GM19467 (cell line): ENCODE measurements at regions not wholly inside any gene's neighbourhood (a gene's known extent, or its start where the extent isn't known, plus 50 kb on each side); places are given as distances from the start of the nearest gene placed in this dataset.
"Not testable (repeated sequence)": the region's sequence is repeated elsewhere in the genome, so short reads cannot be mapped to it uniquely, and the experiment has no call there.

Source experiments
- ATAC-seq: cut with Tn5 transposase; IDR thresholded peaks from one replicate; pipeline ENCODE4 v1.9.1; 2021; ENCODE audit warnings: mild to moderate bottlenecking, moderate library complexity; ENCODE audit not compliant: unreplicated experiment

DNA sequence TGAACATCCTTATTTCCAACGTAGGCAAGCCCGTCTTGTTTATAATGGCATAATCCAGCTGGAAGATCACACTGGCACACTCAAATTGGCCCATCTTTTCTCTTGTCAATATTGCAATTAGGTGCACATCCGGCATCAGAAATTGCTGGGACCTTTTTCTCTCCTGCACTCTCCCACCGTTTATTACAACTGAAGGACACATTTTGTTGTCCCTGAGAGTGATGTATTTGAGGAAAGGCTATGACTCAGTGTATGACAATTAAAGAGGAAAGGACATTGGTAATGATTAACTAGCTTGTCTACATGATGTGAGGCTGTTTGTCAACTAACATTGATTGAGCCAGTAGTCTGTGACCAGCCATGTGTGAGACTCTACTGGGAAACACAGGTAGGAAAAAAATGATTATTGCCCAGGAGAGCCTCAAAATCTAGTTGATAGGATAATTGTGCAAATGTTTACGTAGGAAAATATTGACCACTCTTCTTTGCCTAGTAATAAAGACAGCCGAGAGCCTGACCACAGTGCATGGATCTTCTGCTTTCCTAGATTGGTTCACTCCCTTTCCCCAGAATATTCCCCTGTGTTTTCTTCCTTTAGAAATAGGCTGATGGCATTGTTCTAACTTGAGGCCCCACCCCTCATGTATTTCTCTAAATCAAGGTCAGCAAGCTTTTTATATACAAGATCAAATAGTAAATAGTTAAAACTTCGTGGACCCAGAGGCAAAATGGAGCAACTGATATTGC is 230.0 kb upstream of the BTBD3 start:
- ATAC-seq: no peak

DNA sequence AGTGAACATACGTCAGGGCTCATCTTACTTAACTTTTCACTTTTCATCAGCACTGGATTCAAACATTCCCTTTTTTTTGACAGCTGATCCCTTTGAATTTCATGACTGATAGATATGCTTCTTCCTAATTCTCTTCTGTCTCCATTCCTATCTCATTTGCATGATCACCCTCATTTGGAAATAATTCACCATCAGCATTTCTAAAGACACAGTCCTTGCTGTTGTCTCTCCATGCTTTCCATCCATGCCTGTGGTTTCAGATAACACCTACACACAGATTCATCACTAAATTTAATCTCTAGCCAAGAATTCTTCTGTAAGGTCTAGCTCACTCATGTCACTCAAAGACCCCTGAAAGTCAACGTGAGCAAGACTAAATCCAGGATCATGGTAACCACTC is 228.4 kb upstream of the BTBD3 start:
- no peak for ATAC-seq

DNA sequence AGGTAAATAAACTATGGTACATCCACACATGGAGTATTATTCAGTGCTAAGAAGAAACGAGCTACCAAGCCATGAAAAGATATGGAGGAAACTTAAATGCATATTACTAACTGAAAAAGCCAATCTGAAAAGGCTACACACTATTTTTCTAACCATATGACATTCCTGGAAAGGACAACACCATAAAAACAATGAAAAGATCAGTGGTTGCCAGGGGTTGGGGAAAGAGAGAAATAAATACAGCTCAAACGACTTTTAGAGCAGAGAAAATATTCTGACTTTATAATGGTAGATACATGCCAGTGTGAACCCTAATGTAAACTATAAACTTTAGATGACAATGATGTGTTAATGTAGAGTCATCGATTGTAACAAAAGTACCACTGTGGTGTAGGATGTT is 225.9 kb upstream of the BTBD3 start:
- no peak for ATAC-seq

DNA sequence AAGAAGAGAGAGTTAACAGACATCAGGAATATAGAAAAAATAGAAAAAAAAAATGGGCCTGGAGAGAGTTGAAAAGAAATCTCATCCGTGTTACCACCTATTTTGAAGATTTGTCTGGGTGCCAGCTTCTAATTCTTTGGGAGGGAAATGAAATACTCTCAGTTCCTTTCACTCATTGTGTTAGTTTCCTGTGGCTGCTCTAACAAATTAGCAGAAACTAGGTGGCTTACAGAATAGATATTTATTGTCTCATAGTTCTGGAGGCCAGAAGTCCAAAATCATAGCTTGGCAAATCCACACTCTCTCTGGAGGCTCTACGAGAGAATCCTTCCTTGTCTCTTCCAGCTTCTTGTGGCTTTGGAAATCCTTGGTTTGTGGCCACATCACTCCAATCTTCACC is 225.1 kb upstream of the BTBD3 start:
- no peak for ATAC-seq

DNA sequence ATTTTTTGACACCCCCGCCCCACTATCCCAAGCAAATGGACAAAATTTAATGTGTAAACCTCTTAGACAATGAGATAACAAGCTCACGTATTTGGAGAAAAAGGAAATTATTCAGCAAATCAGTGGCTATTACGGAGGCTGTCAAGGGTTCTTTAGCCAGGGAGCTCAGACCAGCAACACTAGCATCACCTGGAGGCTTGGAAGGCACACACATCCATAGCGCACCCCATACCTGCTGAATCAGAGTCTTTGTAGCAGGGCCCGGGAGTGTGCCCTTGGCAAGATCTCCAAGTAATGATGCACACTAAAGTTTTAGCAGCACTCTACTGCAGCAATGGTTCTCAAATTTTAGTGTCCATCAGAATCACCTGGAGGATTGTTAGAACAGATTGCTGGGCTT is 223.2 kb upstream of the BTBD3 start:
- no peak for ATAC-seq

DNA sequence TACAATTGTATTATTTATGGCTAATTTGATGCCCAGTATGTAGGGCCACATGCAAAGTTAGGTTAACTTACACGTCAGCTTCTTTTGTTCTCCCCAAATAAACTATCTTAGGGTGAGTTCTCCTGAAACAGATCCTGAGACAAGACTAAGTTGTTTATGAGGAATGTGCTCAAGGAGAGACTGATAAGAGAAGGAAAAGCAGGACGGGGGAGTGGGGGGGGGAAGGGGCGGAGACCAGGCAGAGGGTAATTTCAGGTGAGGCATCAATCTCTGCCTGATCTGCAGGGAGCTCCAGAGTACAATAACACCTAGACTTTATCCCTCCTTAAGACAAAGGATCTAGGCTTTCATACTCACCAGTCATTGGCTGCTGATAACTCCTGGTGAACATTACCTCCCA is 220.6 kb upstream of the BTBD3 start:
- ATAC-seq: no peak

DNA sequence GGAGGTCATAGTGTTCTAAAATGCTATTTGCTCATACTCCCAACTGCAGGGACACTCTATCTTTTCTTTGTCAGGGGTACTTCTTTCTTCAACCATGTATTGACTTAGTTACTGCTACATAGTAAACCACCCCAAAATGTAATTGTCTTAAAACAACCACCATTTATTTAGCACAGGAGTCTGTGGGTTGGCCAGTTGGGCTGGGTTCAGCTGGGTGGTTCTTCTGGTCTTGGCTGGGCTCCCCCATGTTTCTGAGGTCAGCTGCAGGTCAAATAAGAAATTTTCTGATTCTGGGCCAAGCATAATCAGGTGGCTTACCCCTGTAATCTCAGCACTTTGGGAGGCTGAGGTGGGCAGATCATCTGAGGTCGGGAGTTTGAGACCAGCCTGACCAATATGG is 220.0 kb upstream of the BTBD3 start:
- ATAC-seq: no peak

DNA sequence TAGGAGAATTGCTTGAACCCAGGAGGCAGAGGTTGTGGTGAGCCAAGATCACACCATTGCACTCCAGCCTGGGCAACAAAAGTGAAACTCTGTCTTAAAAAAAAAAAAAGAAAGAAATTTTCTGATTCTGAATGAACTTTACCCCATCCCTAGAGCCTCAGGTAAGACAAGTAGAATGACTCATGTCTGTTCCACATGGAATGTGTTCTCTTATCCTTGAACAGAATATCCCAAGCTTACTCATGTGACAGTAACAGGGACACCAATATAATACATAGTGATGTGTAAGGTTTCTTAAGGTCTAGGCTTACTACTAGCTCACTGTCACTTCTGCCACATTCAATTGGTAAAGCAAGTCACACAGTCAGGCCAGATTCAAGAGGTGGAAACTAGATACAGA is 219.6 kb upstream of the BTBD3 start:
- ATAC-seq: no peak

DNA sequence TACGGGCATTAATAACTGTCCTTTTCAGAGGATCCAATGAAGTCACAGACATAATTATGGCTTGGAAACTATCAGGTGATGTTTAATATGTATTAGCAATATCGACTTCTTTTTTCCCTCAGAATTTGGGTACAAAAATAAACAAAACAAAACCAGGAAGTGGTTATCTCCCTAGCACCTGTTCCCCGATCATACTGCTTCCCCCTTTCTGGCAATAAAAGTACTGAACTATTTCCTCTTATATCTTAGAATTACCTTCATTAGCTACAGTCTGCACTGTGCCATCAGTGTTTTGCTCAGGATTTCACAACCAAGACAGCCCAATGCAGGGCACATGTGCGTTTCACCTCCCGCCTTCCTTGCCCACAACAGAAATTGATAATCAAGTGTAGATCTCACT is 216.9 kb upstream of the BTBD3 start:
- no peak for ATAC-seq

DNA sequence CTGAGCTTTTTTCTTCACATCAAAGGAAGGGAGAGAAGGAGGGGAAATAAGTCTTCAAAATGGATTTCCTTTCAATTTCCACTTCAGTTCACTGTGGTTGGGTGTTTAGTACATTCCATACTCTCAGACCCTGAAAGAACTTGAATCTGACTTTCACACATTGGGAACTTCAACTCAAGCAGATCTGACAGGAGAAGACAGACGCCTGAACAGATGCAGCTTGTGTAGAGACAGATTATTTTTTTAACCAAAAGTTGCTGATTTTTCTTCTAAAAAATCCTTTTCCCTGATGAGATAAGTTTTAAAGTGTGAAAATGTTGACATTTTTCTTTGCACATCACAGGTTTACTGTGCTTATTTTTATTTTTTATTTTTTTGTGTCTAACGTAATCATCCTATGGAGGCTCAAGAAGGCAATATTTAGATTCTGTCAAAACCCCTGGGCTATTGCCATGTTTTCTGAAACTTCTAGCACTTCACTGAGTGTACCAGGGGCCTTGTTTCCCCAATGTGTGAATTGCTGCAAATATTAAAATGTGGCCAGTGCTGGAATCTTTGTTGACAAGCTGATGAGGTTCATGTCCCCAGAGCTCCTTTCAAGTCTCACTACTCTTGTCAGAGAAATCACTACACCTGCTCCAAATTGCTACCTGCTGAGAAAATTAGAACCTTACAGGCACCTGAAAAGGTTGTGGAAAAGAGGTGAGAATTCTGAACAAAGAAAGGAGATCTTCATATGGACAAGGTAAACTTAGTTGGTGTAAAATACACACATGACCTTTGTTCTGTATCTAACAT is 214.8 kb upstream of the BTBD3 start:
- ATAC-seq: no peak

DNA sequence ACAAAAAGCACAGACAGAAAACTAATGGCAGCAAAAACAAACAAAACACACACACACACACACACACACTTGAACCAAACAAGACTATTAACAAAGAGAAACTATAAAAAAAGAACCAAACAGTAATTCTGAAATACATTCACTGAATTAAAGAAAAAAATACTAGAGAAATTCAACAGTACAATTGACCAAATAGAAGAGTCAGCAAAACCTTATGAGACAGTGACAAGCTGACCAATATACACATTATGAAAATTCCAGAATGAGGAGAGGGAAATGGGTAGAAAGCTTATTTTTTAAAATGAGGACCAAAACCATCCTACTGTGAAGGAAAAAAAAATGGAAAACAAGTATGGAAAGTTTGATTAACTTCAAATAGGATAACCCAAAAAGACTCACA is 212.2 kb upstream of the BTBD3 start:
- ATAC-seq: no peak

DNA sequence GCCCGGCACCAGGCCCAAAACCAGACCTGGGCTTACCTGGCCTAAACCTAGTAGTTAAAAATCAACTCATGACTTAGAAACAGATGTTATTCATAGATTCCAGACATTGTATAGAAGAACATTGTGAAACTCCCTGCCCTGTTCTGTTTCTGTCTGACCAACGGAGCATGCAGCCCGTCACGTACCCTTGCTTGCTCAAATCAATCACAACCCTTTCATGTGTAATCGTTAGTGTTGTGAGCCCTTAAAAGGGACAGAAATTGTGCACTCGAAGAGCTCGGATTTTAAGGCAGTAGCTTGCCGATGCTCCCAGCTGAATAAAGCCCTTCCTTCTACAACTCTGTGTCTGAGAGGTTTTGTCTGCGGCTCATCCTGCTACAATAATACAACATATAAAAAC is 209.5 kb upstream of the BTBD3 start:
- ATAC-seq: not testable (repeated sequence)

DNA sequence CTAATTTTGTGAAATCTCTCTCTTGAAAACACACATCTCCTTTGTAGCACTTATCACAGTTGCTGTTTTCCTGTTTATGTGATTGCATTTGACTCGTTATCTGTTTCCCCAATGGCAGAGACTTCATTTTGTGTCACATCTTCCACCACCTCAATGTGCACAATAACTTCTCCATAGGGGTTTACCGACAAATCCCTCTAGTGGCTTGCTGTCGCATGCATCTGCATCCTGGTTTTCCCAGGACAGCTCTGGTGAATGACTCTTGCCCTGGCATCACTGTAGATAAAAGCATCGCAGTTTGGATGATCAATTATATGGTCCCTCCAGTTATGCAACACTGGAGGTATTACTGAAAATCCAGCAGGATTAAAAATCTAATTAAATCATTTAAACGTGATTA is 206.5 kb upstream of the BTBD3 start:
- no peak for ATAC-seq

DNA sequence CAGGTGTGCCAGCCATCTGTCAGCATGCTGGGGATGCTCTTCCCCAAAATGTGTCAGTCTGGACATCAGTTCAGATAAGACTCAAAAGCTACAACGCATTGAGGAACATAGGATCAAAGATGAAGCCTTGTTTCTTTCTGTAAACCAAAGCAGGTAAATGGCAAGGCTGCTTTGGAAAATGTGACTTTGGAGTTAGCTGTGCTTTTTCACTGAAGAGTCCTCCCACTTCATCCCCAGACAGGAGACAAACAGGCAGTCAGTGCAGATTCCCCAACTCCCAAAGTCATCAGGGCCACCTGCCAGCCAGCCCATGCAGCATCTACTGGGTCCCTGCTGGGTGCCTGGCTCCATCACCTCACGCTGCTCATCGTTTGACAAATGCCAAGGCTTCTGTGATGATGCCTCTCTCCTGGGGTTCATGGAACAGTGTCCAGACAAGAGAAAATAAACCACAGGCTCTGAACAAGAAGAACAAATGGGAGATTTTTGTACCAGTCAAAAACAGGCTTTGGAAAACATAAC is 205.0 kb upstream of the BTBD3 start:
- ATAC-seq: no peak

DNA sequence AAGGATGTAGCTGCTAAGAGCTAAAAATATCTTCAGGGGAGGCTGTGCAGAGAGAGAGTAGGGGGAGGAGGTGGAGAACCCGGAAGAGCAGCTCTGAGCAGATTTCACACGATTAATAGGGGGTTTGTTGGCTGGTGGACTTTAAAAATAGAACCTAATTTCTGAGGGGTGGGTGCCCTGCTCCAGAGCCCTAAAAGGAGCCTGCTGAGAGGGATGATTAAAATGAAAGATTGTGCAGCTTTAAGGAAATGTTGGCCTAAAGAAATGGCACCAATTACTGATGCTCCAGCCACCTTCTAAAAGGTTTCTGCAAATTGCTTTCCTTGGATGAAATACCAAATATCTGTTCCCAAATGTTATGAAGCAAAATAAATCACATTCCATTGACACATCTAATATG is 202.8 kb upstream of the BTBD3 start:
- no peak for ATAC-seq

DNA sequence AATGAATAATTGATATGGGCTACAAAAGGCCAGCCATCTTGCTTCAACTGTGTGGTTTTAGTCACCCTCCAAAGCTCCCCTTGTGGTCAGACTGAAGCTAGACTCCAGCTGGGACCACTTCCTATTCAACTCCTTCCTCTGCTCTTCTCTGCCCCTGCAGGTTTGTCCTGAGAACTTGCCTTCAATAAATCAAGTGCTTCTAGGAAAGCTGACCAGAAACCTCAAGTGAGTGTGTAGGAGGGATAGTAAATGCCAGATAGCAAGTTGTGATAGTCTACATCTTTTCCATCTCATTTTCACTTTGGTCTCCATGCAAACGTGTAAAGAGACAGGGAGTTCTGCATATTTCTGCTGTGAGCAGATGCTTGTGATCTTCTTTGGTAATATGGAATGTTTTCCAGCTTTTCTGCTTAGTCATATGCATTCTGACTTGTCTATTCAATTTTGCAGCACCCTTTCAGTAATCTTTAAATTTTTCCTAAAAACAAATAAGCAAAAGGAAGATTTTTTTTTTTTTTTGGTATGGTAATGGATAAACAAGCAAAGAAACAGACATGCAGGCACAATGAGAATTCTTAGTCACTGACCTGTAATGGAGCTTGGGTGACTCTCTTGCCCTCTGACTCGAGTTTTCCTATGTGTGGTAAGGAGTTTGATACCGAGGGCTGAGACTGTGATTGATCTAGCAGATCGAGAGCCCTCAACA is 201.3 kb upstream of the BTBD3 start:
- no peak for ATAC-seq

DNA sequence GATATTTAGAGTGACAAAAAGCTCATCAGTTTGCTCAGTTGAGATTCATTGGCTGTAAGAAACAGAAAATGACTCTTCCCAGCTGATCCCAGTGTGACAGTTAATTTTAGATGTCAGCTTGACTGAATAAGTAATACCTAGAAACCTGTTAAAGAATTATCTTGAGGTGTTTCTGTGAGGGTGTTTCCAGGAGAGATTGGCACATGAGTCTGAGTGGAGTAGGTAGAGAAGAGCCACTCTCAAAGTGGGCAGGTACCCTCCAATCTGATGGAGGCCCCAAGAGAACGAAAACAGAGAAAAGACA is 200.8 kb upstream of the BTBD3 start:
- ATAC-seq: no peak

DNA sequence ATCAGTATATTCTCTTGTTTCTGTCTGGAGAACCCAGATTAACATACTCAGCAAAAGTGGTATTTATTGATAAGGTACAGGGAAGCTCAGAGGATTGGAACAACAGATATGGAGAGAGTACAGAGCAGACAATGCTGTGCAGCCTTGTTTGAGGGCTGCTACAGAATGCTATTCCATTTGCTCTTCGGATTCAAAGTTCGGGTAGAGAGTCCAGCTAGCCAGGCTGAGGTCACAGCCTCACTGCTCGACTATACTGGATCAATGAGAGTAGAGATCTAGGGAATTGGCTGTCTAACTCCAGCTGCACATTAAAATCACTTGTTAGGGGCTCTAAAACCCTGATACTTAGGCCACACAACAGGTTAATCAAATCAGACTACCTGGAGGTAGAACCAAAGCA is 200.1 kb upstream of the BTBD3 start:
- ATAC-seq: no peak

DNA sequence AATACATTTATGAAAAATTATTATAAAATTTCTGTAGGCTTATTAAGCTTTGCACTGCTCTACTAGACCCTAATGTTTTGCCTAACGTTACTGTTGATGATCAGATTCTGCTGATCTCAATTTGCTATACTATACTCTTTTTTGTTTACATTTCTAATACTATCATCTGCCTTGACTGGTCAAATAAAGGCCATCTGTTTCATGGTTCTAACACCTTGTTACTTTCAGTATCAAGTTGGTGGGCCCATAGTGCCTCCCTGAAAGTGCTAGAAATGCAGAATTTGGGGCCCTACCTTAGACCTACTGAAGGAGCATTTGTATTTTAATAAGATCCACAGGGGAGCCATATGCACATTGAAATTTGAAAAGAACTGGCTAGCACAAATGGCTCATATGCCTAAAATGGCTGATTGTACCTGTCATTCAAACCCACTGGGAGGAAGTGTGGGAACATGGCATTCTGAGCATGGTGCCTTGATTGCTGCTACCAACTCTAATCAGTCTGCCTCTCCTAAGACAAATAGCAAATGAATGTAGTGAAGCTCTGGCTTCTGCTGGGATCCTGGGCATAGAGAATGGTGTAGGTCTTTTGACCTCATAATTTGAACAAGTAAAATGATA is 199.1 kb upstream of the BTBD3 start:
- no peak for ATAC-seq

DNA sequence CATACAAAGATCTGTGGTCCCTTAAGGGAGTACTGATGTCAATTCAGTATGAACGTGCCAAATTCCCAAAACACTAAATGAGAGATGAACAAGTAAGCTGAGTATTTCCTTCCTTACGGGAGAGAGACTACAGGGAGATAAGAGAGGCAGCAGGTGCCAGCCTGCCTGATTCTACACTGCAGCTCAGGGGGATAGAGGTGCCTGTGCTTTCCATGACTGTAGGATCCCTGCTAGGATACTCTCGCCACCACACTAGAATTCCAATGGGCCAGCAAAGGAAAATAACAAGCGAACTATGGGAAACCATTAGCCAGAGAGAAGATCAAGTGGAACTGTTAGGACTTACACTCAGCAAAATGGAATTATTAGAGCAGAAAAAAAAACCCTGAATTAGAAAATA is 198.5 kb upstream of the BTBD3 start:
- no peak for ATAC-seq

DNA sequence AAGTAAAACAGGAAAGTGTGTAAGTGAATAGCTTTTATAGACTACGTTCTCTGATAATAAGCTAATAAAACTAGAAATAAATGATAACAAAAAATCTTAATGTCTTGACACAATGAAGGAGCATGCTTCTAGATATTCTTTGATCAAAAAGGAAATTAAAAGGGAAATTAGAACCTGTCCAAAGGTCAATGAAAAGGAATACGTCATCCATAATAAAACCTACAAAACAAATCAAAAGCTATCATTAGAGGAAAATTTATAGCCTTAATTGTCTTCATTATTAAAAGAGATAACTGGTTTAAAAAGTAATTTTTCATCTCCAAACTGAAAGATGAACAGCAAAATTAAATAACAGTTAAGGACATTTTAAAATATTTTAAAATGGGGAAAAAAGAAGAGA is 196.3 kb upstream of the BTBD3 start:
- ATAC-seq: no peak

DNA sequence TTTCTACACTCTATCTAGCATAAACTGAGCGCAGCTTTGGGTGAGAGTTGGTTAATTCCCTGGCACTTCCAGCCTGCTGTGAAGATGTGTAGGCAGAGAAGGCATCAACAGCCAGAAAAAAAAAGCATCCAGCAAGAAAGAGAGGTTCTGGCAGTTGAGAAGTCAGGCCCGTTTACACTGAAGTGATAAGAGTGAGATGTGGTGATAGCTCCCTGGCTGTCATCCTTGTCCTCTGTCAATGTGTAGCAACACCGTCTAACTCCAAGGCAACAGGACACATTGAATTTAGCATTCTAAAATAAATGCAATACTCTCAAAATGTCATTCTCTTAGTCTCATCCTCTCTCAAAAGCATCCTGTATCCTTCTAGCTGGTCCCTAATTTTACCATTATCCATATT is 193.6 kb upstream of the BTBD3 start:
- no peak for ATAC-seq
